Endodermal cell (in vitro differentiated cells): ENCODE measurements at regions not wholly inside any gene's neighbourhood (a gene's known extent, or its start where the extent isn't known, plus 50 kb on each side); places are given as distances from the start of the nearest gene placed in this dataset.
"Not testable (repeated sequence)": the region's sequence is repeated elsewhere in the genome, so short reads cannot be mapped to it uniquely, and the experiment has no call there.

Source experiments
- DNase-seq: peaks from one replicate; pipeline ENCODE4 v3.0.0-alpha.2; 2017
- H3K27ac ChIP-seq: 2 replicates; pipeline ENCODE4 v1.5.1; 2013; ENCODE audit warnings: mild to moderate bottlenecking, low read depth, low read length, moderate library complexity
- H3K27me3 ChIP-seq: 2 replicates; pipeline ENCODE4 v1.6.1; 2013; ENCODE audit warnings: mild to moderate bottlenecking, low read length, moderate library complexity; ENCODE audit not compliant: insufficient read depth, control insufficient read depth, poor library complexity, severe bottlenecking
- H3K36me3 ChIP-seq: 2 replicates; pipeline ENCODE4 v1.7.0; 2013; ENCODE audit warnings: mild to moderate bottlenecking, low read length, moderate library complexity; ENCODE audit not compliant: control insufficient read depth, insufficient read depth
- H3K4me1 ChIP-seq: one replicate; pipeline ENCODE4 v1.7.0; 2013; ENCODE audit warnings: low read length; ENCODE audit not compliant: control insufficient read depth, insufficient read depth
- H3K4me3 ChIP-seq: 2 replicates; pipeline ENCODE4 v1.5.1; 2013; ENCODE audit warnings: mild to moderate bottlenecking, low read length, moderate library complexity
- H3K9ac ChIP-seq: 2 replicates; pipeline ENCODE4 v1.6.1; 2013; ENCODE audit warnings: mild to moderate bottlenecking, low read length, moderate library complexity; ENCODE audit not compliant: poor library complexity, severe bottlenecking; ENCODE audit errors: extremely low read depth
- H3K9me3 ChIP-seq: 2 replicates; pipeline ENCODE4 v1.6.1; 2013; ENCODE audit warnings: mild to moderate bottlenecking, low read length, moderate library complexity; ENCODE audit not compliant: control insufficient read depth
- H3K27ac Mint-ChIP-seq: 2 replicates; pipeline ENCODE4 v1.8.0; 2020; ENCODE audit warnings: mixed read lengths
- H3K27me3 Mint-ChIP-seq: 2 replicates; pipeline ENCODE4 v1.8.0; 2021; ENCODE audit warnings: mild to moderate bottlenecking, mixed read lengths; ENCODE audit not compliant: insufficient read depth
- H3K36me3 Mint-ChIP-seq: 2 replicates; pipeline ENCODE4 v1.8.0; 2020; ENCODE audit warnings: low read depth, mixed read lengths
- H3K4me1 Mint-ChIP-seq: 2 replicates; pipeline ENCODE4 v1.8.0; 2020; ENCODE audit warnings: mixed read lengths
- H3K4me3 Mint-ChIP-seq: 2 replicates; pipeline ENCODE4 v1.8.0; 2020; ENCODE audit warnings: mild to moderate bottlenecking, moderate library complexity, mixed read lengths
- H3K9me3 Mint-ChIP-seq: 2 replicates; pipeline ENCODE4 v1.8.0; 2020; ENCODE audit warnings: mild to moderate bottlenecking, mixed read lengths
- CTCF ChIP-seq: fragments of 200-600 bp; sonication (generic); conservative IDR thresholded peaks from 2 replicates; pipeline ENCODE4 v1.5.0; 2021; ENCODE audit warnings: antibody characterized with exemption, mild to moderate bottlenecking
- WGBS, 2 experiments: methylation state at CpG; one replicate each; pipeline versions ENCODE4 v1.1.5 to v1.1.7; 2013; ENCODE audit warnings: missing lambda C conversion rate in 2 of 2, mixed read lengths in 1 of 2; ENCODE audit not compliant: insufficient coverage in 1 of 2, insufficient read length in 1 of 2; 5-methylcytosine and 5-hydroxymethylcytosine counted together

- 100% methylated on average over 1 of the region's 1 CpG; no CpG with 5 or more reads in 1 of the 2 experiments for WGBS, 2 experiments
- no peak overlapping the region for H3K27ac ChIP-seq
- H3K27me3 ChIP-seq: no peaks in the 10 kb centered on the region
- TF ChIP-seq CTCF: no peak
- H3K27me3 Mint-ChIP-seq: no peaks in the 10 kb centered on the region
- H3K27ac Mint-ChIP-seq: no peak overlapping the region
- no peak overlapping the region for H3K4me3 ChIP-seq
- H3K9me3 Mint-ChIP-seq: peaks cover 9% of the 10 kb centered on the region
- peaks cover 1% of the 10 kb centered on the region for H3K36me3 Mint-ChIP-seq
- H3K4me1 Mint-ChIP-seq: no peaks in the 10 kb centered on the region
- H3K9ac ChIP-seq: no peak overlapping the region
- no peak for DNase-seq
- no peak overlapping the region for H3K4me3 Mint-ChIP-seq
- no peaks in the 10 kb centered on the region for H3K4me1 ChIP-seq
- no peaks in the 10 kb centered on the region for H3K36me3 ChIP-seq
- no peaks in the 10 kb centered on the region for H3K9me3 ChIP-seq
Observed at GRCh38 chr13:80679423-80679822, 338.5 kb upstream of the SPRY2 start.

GRCh38 chr13:80677227-80677626 lies 336.3 kb upstream of the SPRY2 start:
- no peaks in the 10 kb centered on the region for H3K36me3 ChIP-seq
- Mint-ChIP-seq H3K27me3 (no peaks in the 10 kb centered on the region), H3K4me3 (no peak overlapping the region), H3K27ac (no peak overlapping the region), H3K9me3 (peaks cover 25% of the 10 kb centered on the region), H3K36me3 (peaks cover 1% of the 10 kb centered on the region), H3K4me1 (no peaks in the 10 kb centered on the region)
- no peak overlapping the region for H3K4me3 ChIP-seq
- TF ChIP-seq CTCF: no peak
- H3K4me1 ChIP-seq: no peaks in the 10 kb centered on the region
- WGBS, 2 experiments: 100% methylated on average over 1 of the region's 2 CpGs; no CpG with 5 or more reads in 1 of the 2 experiments
- no peak for DNase-seq
- no peak overlapping the region for H3K27ac ChIP-seq
- no peaks in the 10 kb centered on the region for H3K27me3 ChIP-seq
- H3K9me3 ChIP-seq: peaks cover 15% of the 10 kb centered on the region
- no peak overlapping the region for H3K9ac ChIP-seq

- peaks cover 22% of the 10 kb centered on the region for H3K9me3 ChIP-seq
- H3K9me3 Mint-ChIP-seq: peaks cover 35% of the 10 kb centered on the region
- DNase-seq, H3K27me3 Mint-ChIP-seq, H3K4me3 Mint-ChIP-seq, H3K27me3 ChIP-seq, H3K36me3 Mint-ChIP-seq, H3K27ac Mint-ChIP-seq, H3K4me1 ChIP-seq, H3K4me3 ChIP-seq, H3K4me1 Mint-ChIP-seq, H3K27ac ChIP-seq, H3K9ac ChIP-seq, H3K36me3 ChIP-seq: not testable (repeated sequence)
- WGBS, 2 experiments: 100% methylated on average over 1 of the region's 2 CpGs; no CpG with 5 or more reads in 1 of the 2 experiments
Observed at GRCh38 chr13:80675442-80675841, 334.5 kb upstream of the SPRY2 start.

- Mint-ChIP-seq H3K27me3 (no peaks in the 10 kb centered on the region), H3K4me3 (no peak overlapping the region), H3K9me3 (peaks cover 33% of the 10 kb centered on the region), H3K4me1 (no peaks in the 10 kb centered on the region), H3K27ac (no peak overlapping the region), H3K36me3 (peaks cover 4% of the 10 kb centered on the region)
- Histone ChIP-seq H3K27me3 (no peaks in the 10 kb centered on the region), H3K9me3 (peaks cover 22% of the 10 kb centered on the region), H3K4me3 (no peak overlapping the region), H3K4me1 (no peaks in the 10 kb centered on the region), H3K36me3 (no peaks in the 10 kb centered on the region), H3K27ac (no peak overlapping the region), H3K9ac (no peak overlapping the region)
- TF ChIP-seq CTCF: no peak
- 91 to 100% methylated on average over 4 to 7 of the region's 7 CpGs for WGBS, 2 experiments
- no peak for DNase-seq
Observed at GRCh38 chr13:80671773-80672172, 330.8 kb upstream of the SPRY2 start.
